ENCODE measurements at regions not wholly inside any gene's neighbourhood (a gene's known extent, or its start where the extent isn't known, plus 50 kb on each side); places are given as distances from the start of the nearest gene placed in this dataset.
A peak's percentile ranks its signal among the peaks of the same experiment; 100 is the strongest.

DNA sequence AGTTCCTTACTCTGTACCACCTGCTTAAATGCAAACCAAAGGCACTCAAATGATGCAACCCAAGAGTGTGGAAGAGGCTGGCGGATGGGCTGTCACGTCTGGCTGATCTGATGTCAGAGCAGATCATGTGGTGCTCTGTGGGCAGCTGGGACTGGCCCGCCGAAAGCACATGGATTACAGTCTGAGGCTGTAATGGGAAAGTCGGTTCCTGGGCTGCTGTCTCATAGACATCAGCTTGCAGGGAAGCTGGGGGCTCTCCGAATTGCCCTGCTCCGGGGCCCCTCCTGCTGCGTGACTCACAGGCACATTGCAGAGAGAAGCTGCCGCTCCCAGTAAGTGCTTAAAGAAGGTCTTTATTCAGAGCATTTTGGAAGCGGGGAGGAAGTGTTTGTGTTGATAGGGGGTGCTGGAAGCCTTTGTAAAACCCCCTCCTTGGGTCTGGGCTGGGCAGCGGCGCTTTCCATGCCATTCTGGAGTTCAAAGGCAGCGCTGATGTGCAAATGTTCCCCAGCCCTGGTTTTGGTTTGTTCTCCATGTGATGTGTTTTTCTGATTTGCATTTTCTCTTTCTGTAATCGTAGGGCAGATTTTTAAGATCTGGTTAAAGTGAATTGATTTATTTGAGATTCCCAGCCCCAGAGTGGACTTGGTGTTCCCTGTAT is 181.1 kb downstream of the LARP7 start:
- TF ChIP-seq CREB1 (IDR thresholded peaks at IDR 0.05; ENCODE audit: low read depth) (no peak), YY1 (IDR thresholded peaks at IDR 0.05; ENCODE audit: low read depth) (no peak), TCF12 (IDR thresholded peaks at IDR 0.05; ENCODE audit: low read depth) (no peak), ZBTB7A (IDR thresholded peaks at IDR 0.05; ENCODE audit: low read depth) (no peak), EP300 (IDR thresholded peaks at IDR 0.05; ENCODE audit: borderline replicate concordance) (no peak), CEBPB (IDR thresholded peaks at IDR 0.05) (no peak), NFIC (IDR thresholded peaks at IDR 0.05) (no peak), TEAD4 (IDR thresholded peaks at IDR 0.05) (no peak), RAD21 (IDR thresholded peaks at IDR 0.05; ENCODE audit: low read depth) (no peak), TAF1 (IDR thresholded peaks at IDR 0.05; ENCODE audit: low read depth) (no peak)
- TF ChIP-seq, protein P1, sequence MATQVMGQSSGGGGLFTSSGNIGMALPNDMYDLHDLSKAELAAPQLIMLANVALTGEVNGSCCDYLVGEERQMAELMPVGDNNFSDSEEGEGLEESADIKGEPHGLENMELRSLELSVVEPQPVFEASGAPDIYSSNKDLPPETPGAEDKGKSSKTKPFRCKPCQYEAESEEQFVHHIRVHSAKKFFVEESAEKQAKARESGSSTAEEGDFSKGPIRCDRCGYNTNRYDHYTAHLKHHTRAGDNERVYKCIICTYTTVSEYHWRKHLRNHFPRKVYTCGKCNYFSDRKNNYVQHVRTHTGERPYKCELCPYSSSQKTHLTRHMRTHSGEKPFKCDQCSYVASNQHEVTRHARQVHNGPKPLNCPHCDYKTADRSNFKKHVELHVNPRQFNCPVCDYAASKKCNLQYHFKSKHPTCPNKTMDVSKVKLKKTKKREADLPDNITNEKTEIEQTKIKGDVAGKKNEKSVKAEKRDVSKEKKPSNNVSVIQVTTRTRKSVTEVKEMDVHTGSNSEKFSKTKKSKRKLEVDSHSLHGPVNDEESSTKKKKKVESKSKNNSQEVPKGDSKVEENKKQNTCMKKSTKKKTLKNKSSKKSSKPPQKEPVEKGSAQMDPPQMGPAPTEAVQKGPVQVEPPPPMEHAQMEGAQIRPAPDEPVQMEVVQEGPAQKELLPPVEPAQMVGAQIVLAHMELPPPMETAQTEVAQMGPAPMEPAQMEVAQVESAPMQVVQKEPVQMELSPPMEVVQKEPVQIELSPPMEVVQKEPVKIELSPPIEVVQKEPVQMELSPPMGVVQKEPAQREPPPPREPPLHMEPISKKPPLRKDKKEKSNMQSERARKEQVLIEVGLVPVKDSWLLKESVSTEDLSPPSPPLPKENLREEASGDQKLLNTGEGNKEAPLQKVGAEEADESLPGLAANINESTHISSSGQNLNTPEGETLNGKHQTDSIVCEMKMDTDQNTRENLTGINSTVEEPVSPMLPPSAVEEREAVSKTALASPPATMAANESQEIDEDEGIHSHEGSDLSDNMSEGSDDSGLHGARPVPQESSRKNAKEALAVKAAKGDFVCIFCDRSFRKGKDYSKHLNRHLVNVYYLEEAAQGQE (IDR thresholded peaks at IDR 0.05; ENCODE audit: low read depth) = no peak
- TF ChIP-seq, protein P2, sequence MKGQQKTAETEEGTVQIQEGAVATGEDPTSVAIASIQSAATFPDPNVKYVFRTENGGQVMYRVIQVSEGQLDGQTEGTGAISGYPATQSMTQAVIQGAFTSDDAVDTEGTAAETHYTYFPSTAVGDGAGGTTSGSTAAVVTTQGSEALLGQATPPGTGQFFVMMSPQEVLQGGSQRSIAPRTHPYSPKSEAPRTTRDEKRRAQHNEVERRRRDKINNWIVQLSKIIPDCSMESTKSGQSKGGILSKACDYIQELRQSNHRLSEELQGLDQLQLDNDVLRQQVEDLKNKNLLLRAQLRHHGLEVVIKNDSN (IDR thresholded peaks at IDR 0.05) = peak; percentile 60; the same call in 1 of the 2 replicates
- TF ChIP-seq, protein P3, sequence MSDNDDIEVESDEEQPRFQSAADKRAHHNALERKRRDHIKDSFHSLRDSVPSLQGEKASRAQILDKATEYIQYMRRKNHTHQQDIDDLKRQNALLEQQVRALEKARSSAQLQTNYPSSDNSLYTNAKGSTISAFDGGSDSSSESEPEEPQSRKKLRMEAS (IDR thresholded peaks at IDR 0.05) = no peak

All from Ishikawa (cell line).